Activated naive CD8-positive, alpha-beta T cell (primary cell): ENCODE measurements at regions not wholly inside any gene's neighbourhood (a gene's known extent, or its start where the extent isn't known, plus 50 kb on each side); places are given as distances from the start of the nearest gene placed in this dataset.

ENCODE experiments used
- H3K27ac Mint-ChIP-seq: one replicate; pipeline ENCODE4 v1.8.0; 2021; ENCODE audit warnings: mixed read lengths
- H3K27me3 Mint-ChIP-seq: one replicate; pipeline ENCODE4 v1.8.0; 2021; ENCODE audit warnings: mixed read lengths
- H3K36me3 Mint-ChIP-seq: one replicate; pipeline ENCODE4 v1.8.0; 2021; ENCODE audit warnings: mixed read lengths
- H3K4me1 Mint-ChIP-seq: one replicate; pipeline ENCODE4 v1.8.0; 2021; ENCODE audit warnings: low read depth, mixed read lengths
- H3K4me3 Mint-ChIP-seq: one replicate; pipeline ENCODE4 v1.8.0; 2021; ENCODE audit warnings: mild to moderate bottlenecking, mixed read lengths
- H3K9me3 Mint-ChIP-seq: one replicate; pipeline ENCODE4 v1.8.0; 2021; ENCODE audit warnings: low read depth, mixed read lengths

- H3K9me3 Mint-ChIP-seq = no peaks in the 10 kb centered on the region
- H3K4me3 Mint-ChIP-seq = no peak overlapping the region
- H3K4me1 Mint-ChIP-seq = no peaks in the 10 kb centered on the region
- no peak overlapping the region for H3K27ac Mint-ChIP-seq
- H3K36me3 Mint-ChIP-seq = no peaks in the 10 kb centered on the region
- H3K27me3 Mint-ChIP-seq = peaks cover 11% of the 10 kb centered on the region
Observed at GRCh38 chr1:96641282-96641681, 80.3 kb upstream of the PTBP2 start.

- no peaks in the 10 kb centered on the region for H3K9me3 Mint-ChIP-seq
- H3K4me3 Mint-ChIP-seq = no peak overlapping the region
- no peaks in the 10 kb centered on the region for H3K4me1 Mint-ChIP-seq
- no peaks in the 10 kb centered on the region for H3K36me3 Mint-ChIP-seq
- H3K27me3 Mint-ChIP-seq = peaks cover 13% of the 10 kb centered on the region
- no peak overlapping the region for H3K27ac Mint-ChIP-seq
Observed at GRCh38 chr1:96643519-96643918, 78.1 kb upstream of the PTBP2 start.

GRCh38 chr1:96649301-96649700, 72.3 kb upstream of the PTBP2 start:
- peaks cover 4% of the 10 kb centered on the region for H3K9me3 Mint-ChIP-seq
- peaks cover 4% of the 10 kb centered on the region for H3K36me3 Mint-ChIP-seq
- peaks cover 16% of the 10 kb centered on the region for H3K27me3 Mint-ChIP-seq
- H3K27ac Mint-ChIP-seq = no peak overlapping the region
- H3K4me3 Mint-ChIP-seq = no peak overlapping the region
- H3K4me1 Mint-ChIP-seq = no peaks in the 10 kb centered on the region

- Mint-ChIP-seq H3K36me3 (peaks cover 4% of the 10 kb centered on the region), H3K27ac (no peak overlapping the region), H3K4me1 (no peaks in the 10 kb centered on the region), H3K9me3 (peaks cover 5% of the 10 kb centered on the region), H3K4me3 (no peak overlapping the region), H3K27me3 (peaks cover 9% of the 10 kb centered on the region)
Observed at GRCh38 chr1:96651517-96651916, 70.1 kb upstream of the PTBP2 start.

- Mint-ChIP-seq H3K4me3 (no peak overlapping the region), H3K9me3 (peaks cover 9% of the 10 kb centered on the region), H3K36me3 (no peaks in the 10 kb centered on the region), H3K27ac (no peak overlapping the region), H3K4me1 (no peaks in the 10 kb centered on the region), H3K27me3 (peaks cover 2% of the 10 kb centered on the region)
Observed at GRCh38 chr1:96660051-96660450, 61.5 kb upstream of the PTBP2 start.

- H3K27me3 Mint-ChIP-seq = peaks cover 2% of the 10 kb centered on the region
- no peak overlapping the region for H3K27ac Mint-ChIP-seq
- no peak overlapping the region for H3K4me3 Mint-ChIP-seq
- H3K9me3 Mint-ChIP-seq = peaks cover 9% of the 10 kb centered on the region
- no peaks in the 10 kb centered on the region for H3K36me3 Mint-ChIP-seq
- H3K4me1 Mint-ChIP-seq = no peaks in the 10 kb centered on the region
Observed at GRCh38 chr1:96660503-96660902, 61.1 kb upstream of the PTBP2 start.
